Coronary artery (tissue), 2 donors: ENCODE measurements at regions not wholly inside any gene's neighbourhood (a gene's known extent, or its start where the extent isn't known, plus 50 kb on each side); places are given as distances from the start of the nearest gene placed in this dataset.

Source experiments
- DNase-seq: peaks from one replicate; pipeline ENCODE4 v3.0.0-alpha.2; 2017; ENCODE audit warnings: low spot score
- H3K27ac ChIP-seq, 2 donors: fragments of 200-600 bp; sonication (generic); one replicate each; pipeline ENCODE4 v1.5.1; 2016 to 2019
- H3K4me3 ChIP-seq: fragments of 200-600 bp; sonication (generic); 2 replicates; pipeline ENCODE4 v1.5.1; 2016; ENCODE audit warnings: mild to moderate bottlenecking, moderate library complexity
- CTCF ChIP-seq: fragments of 200-600 bp; sonication (generic); IDR thresholded peaks from one replicate; pipeline ENCODE4 v1.5.1; 2019; ENCODE audit warnings: antibody characterized with exemption

DNA sequence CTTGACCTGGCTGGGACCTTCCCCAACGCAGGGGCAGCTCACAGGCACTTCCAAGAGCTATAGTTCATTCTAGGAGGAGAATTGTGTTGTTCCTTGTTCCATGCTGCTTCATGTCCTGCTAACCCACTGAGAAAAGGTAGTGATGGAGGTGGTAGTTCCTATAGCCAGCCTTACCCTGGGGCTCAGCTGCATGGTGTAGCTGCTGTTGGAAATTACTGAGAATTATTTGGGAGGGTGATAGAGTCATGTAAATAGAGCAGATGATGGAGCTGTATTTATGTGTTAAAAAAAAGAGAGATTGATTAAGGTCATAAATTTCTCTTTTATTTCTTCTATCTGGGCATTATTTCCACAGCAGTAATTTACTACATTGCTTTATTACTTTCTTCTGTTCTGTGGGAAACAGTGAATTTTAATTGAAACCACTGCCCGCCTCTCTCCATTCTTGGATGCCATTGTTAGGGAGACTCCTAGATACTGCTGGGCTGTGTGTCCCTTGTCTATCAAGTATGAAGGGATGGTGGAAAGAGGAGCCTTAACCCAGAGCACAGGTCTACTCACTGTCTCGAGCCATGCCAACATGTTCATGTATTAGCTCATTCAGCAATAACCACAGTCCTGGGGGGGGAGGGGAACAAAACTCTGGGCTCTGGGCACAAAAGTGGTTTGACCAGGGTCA, 309.2 kb downstream of the FAT3 start:
- no peak overlapping the region for H3K27ac ChIP-seq
- no peak for DNase-seq
- no peak for TF ChIP-seq CTCF

DNA sequence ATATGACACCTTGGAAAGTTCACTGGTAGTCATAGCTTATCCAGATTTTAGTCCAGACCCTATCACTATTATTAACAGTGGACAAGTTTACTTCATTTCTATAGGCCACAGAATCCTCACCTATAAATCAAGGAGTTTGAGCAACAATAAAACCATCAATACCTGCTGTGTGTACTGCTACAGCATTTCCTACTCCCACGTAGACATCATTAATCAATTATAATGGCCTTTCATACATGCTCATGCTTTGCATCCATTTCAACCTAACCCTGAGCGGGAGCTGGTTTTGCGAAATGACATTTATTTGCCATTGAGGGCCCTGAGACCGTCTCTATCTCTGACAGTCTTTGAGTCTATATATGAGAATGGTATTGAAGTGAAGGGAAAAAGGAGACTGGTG, 312.3 kb downstream of the FAT3 start:
- no peak for TF ChIP-seq CTCF
- DNase-seq = no peak
- no peak overlapping the region for H3K27ac ChIP-seq
- no peak overlapping the region for H3K4me3 ChIP-seq

More for the DNA sequence above, 309.2 kb downstream of the FAT3 start:
- H3K4me3 ChIP-seq = no peak overlapping the region

GRCh38 chr11:92540096-92540495, 315.5 kb downstream of the FAT3 start:
- no peak for TF ChIP-seq CTCF
- DNase-seq = no peak
- H3K4me3 ChIP-seq = no peak overlapping the region
- no peak overlapping the region for H3K27ac ChIP-seq

GRCh38 chr11:92545906-92546471, 321.4 kb downstream of the FAT3 start:
- H3K27ac ChIP-seq = no peak overlapping the region
- no peak for TF ChIP-seq CTCF
- no peak overlapping the region for H3K4me3 ChIP-seq
- no peak for DNase-seq

DNA sequence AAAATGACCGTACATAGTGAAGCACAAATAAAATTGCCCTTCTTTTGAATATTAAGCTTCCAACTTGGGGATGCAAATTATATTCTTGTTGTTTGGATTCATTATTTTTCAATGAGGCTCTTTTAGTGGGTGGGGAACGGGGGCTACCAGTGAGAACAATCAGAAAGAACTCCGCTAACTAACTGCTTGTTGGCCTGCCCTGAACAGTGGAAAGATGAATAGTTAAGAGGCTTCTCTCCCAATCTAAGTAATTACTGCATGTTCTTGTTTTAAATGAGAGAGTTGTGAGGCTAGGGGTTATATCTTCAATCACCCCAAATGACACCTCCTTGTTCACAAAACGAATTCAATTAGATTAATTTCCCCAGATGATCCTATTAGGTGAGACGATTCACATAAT, 322.0 kb downstream of the FAT3 start:
- TF ChIP-seq CTCF = no peak

GRCh38 chr11:92550411-92550810, 325.8 kb downstream of the FAT3 start:
- no peak overlapping the region for H3K4me3 ChIP-seq
- no peak for TF ChIP-seq CTCF
- H3K27ac ChIP-seq = no peak overlapping the region
- no peak for DNase-seq

More for the DNA sequence above, 322.0 kb downstream of the FAT3 start:
- no peak for DNase-seq
- Histone ChIP-seq H3K4me3 (no peak overlapping the region), H3K27ac (no peak overlapping the region)

DNA sequence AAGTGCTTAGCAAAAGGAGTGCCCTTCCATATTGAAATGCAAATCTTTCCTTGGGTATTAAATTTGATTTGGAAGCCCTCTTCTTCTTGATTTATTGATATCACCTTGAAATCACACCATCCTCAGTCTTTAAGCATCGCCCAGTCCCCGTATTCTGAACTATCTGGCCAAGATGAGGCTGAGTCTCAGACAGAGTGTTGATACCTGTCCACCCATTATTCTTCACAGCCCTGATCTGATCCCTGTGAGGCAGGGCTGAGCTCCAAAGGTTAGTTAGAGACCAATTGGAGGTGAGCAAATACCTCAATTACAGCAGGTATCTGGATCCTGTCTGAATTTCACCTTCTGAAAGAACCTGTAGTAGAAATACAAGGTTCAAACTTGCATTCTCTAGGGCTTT, 326.3 kb downstream of the FAT3 start:
- H3K27ac ChIP-seq = no peak overlapping the region
- no peak for DNase-seq
- H3K4me3 ChIP-seq = no peak overlapping the region
- TF ChIP-seq CTCF = no peak
